ENCODE measurements at regions not wholly inside any gene's neighbourhood (a gene's known extent, or its start where the extent isn't known, plus 50 kb on each side); places are given as distances from the start of the nearest gene placed in this dataset.

DNA sequence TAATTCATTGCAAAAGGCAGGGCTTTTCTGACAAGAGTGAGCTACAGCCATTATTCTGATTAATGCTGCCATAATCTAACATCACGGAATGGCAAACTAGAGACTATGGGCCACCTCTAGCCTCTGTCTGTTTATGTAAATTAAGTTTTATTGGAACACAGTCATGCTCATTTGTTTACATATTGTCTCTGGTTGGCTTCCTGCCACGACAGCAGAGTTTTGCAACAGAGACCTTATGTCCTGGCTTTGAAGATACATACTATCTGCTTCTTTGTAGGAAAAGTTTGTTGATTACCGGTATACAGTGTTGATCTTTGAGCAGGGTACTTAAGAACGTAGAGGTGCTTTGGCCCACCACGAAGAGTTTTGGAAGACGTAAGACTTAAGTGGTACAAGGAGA lies 715.9 kb upstream of the RBFOX1 start:
- H3K36me3 ChIP-seq (ENCODE audit: low read depth, low read length), result no peaks in the 10 kb centered on the region
- BruUV-seq (replicated peaks), result no TSS peak
- H3K9me2 ChIP-seq (replicated peaks; ENCODE audit: low read length), result no peaks in the 10 kb centered on the region
- ChIA-PET POLR2A (ENCODE audit: unreplicated experiment) (no interaction called here), CTCF (no interaction called here)
- H3F3A ChIP-seq (ENCODE audit: low read length, unreplicated experiment), result no peaks in the 10 kb centered on the region
- intact Hi-C loops (cut with micrococcal nuclease), result no loop called here
- H3K9ac ChIP-seq (ENCODE audit: low read length), result no peak overlapping the region
- no peak overlapping the region for H3K27ac ChIP-seq (ENCODE audit: low read length)
- H3K4me1 ChIP-seq (ENCODE audit: insufficient read depth, low read length), result no peaks in the 10 kb centered on the region
- DNase-seq, result no peak
- no peak overlapping the region for H2AFZ ChIP-seq (ENCODE audit: low read length)
- no peaks in the 10 kb centered on the region for H3K79me2 ChIP-seq (ENCODE audit: low read length)
- no peak overlapping the region for H3K4me2 ChIP-seq (ENCODE audit: low read length)
- TF ChIP-seq EZH2phosphoT487 (IDR thresholded peaks at IDR 0.05; ENCODE audit: borderline replicate concordance, low read length), result no peak
- no peak for TF ChIP-seq EZH2 (IDR thresholded peaks at IDR 0.05; ENCODE audit: low read length, unreplicated experiment)
- no peak for ATAC-seq
- no peaks in the 10 kb centered on the region for H3K27me3 ChIP-seq (ENCODE audit: low read length)
- no peak overlapping the region for H3K4me3 ChIP-seq (ENCODE audit: low read length)
- H3K9me3 ChIP-seq (ENCODE audit: low read length), result no peaks in the 10 kb centered on the region
- H4K20me1 ChIP-seq (ENCODE audit: low read length), result no peaks in the 10 kb centered on the region

DNA sequence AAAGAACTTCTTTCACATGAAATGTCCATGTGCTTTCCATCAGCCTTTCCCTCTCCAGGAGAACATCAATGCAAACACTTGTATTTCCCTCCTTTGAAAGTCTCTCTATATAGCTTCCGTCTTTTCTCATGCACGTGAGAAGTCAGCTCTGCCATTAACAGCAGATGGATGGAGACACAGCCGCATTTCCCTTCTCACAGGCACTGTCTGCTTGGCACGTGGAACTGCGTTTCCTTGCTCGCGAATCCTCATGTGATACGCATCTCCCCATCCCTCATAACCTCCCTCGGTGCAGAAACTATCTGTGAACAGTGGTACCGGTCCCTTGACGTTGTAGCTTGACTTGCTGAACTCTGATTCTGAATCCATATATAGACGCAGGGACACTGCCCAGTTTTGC lies 717.0 kb upstream of the RBFOX1 start:
- H3K9me2 ChIP-seq (replicated peaks; ENCODE audit: low read length), result no peaks in the 10 kb centered on the region
- CTCF ChIA-PET, result no interaction called here
- H3K27me3 ChIP-seq (ENCODE audit: low read length), result no peaks in the 10 kb centered on the region

DNA sequence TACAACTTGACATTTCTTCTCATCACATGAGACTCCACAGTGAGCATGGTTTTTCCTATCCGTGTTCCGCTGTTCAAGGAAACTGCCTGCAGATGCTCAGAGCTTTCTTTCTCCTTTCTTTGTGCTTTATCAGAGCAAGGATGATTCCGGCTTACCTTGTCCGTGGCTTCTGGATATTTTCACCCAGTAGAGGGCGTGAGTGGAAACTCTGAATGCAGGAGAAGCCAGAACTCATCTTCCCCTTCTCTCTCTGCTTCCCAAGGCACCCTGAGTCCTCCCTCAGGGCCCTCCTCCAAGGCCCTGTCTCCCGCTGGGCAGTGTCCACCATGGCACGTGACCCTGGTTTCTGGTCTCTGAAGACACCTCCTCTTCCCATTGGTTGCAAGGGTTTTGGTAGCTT lies 721.1 kb upstream of the RBFOX1 start:
- TF ChIP-seq, protein P1, sequence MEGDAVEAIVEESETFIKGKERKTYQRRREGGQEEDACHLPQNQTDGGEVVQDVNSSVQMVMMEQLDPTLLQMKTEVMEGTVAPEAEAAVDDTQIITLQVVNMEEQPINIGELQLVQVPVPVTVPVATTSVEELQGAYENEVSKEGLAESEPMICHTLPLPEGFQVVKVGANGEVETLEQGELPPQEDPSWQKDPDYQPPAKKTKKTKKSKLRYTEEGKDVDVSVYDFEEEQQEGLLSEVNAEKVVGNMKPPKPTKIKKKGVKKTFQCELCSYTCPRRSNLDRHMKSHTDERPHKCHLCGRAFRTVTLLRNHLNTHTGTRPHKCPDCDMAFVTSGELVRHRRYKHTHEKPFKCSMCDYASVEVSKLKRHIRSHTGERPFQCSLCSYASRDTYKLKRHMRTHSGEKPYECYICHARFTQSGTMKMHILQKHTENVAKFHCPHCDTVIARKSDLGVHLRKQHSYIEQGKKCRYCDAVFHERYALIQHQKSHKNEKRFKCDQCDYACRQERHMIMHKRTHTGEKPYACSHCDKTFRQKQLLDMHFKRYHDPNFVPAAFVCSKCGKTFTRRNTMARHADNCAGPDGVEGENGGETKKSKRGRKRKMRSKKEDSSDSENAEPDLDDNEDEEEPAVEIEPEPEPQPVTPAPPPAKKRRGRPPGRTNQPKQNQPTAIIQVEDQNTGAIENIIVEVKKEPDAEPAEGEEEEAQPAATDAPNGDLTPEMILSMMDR (conservative IDR thresholded peaks at IDR 0.05; ENCODE audit: low read depth, low read length), result no peak
- no peak for TF ChIP-seq EZH2 (IDR thresholded peaks at IDR 0.05; ENCODE audit: low read length, unreplicated experiment)
- TF ChIP-seq EZH2phosphoT487 (IDR thresholded peaks at IDR 0.05; ENCODE audit: borderline replicate concordance, low read length), result no peak
- no peaks in the 10 kb centered on the region for H3K9me2 ChIP-seq (replicated peaks; ENCODE audit: low read length)
- H3K36me3 ChIP-seq (ENCODE audit: low read depth, low read length), result no peaks in the 10 kb centered on the region
- intact Hi-C loops (cut with micrococcal nuclease), result no loop called here
- H3K4me1 ChIP-seq (ENCODE audit: insufficient read depth, low read length), result no peaks in the 10 kb centered on the region
- no peak overlapping the region for H3K4me2 ChIP-seq (ENCODE audit: low read length)
- no peaks in the 10 kb centered on the region for H3K9me3 ChIP-seq (ENCODE audit: low read length)
- DNase-seq, result no peak
- H3K79me2 ChIP-seq (ENCODE audit: low read length), result no peaks in the 10 kb centered on the region
- ChIA-PET CTCF (no interaction called here), POLR2A (ENCODE audit: unreplicated experiment) (no interaction called here)
- H3F3A ChIP-seq (ENCODE audit: low read length, unreplicated experiment), result no peaks in the 10 kb centered on the region
- ATAC-seq, result no peak
- H2AFZ ChIP-seq (ENCODE audit: low read length), result no peak overlapping the region
- no peak overlapping the region for H3K27ac ChIP-seq (ENCODE audit: low read length)
- no peaks in the 10 kb centered on the region for H3K27me3 ChIP-seq (ENCODE audit: low read length)
- H4K20me1 ChIP-seq (ENCODE audit: low read length), result no peaks in the 10 kb centered on the region
- H3K9ac ChIP-seq (ENCODE audit: low read length), result no peak overlapping the region
- BruUV-seq (replicated peaks), result no TSS peak
- H3K4me3 ChIP-seq (ENCODE audit: low read length), result no peak overlapping the region

More for the DNA sequence above, 717.0 kb upstream of the RBFOX1 start:
- H3K4me1 ChIP-seq (ENCODE audit: insufficient read depth, low read length), result no peaks in the 10 kb centered on the region
- BruUV-seq (replicated peaks), result no TSS peak
- H3K27ac ChIP-seq (ENCODE audit: low read length), result no peak overlapping the region
- H2AFZ ChIP-seq (ENCODE audit: low read length), result no peak overlapping the region
- H3F3A ChIP-seq (ENCODE audit: low read length, unreplicated experiment), result no peaks in the 10 kb centered on the region
- no peak overlapping the region for H3K4me2 ChIP-seq (ENCODE audit: low read length)
- DNase-seq (no peak), ATAC-seq (no peak)
- H3K9me3 ChIP-seq (ENCODE audit: low read length), result no peaks in the 10 kb centered on the region
- H4K20me1 ChIP-seq (ENCODE audit: low read length), result no peaks in the 10 kb centered on the region
- POLR2A ChIA-PET (ENCODE audit: unreplicated experiment), result no interaction called here
- no peaks in the 10 kb centered on the region for H3K36me3 ChIP-seq (ENCODE audit: low read depth, low read length)
- intact Hi-C loops (cut with micrococcal nuclease), result no loop called here
- TF ChIP-seq EZH2 (IDR thresholded peaks at IDR 0.05; ENCODE audit: low read length, unreplicated experiment) (no peak), EZH2phosphoT487 (IDR thresholded peaks at IDR 0.05; ENCODE audit: borderline replicate concordance, low read length) (no peak)
- TF ChIP-seq, protein P1 (conservative IDR thresholded peaks at IDR 0.05; ENCODE audit: low read depth, low read length), result no peak
- no peak overlapping the region for H3K9ac ChIP-seq (ENCODE audit: low read length)
- H3K79me2 ChIP-seq (ENCODE audit: low read length), result no peaks in the 10 kb centered on the region
- no peak overlapping the region for H3K4me3 ChIP-seq (ENCODE audit: low read length)
